Osteoblast (primary cell): ENCODE measurements at regions not wholly inside any gene's neighbourhood (a gene's known extent, or its start where the extent isn't known, plus 50 kb on each side); places are given as distances from the start of the nearest gene placed in this dataset.

Source experiments
- DNase-seq: peaks from one replicate; pipeline ENCODE4 v3.0.0; 2011; ENCODE audit warnings: low spot score, mixed read lengths; ENCODE audit not compliant: insufficient read length; ENCODE audit errors: missing footprints
- H2AFZ ChIP-seq: 2 replicates; pipeline ENCODE4 v1.6.0; 2011; ENCODE audit warnings: mild to moderate bottlenecking, low read length
- H3K27ac ChIP-seq: 2 replicates; pipeline ENCODE4 v1.5.1; 2011; ENCODE audit warnings: mild to moderate bottlenecking, low read depth, low read length, moderate library complexity
- H3K27me3 ChIP-seq: 2 replicates; pipeline ENCODE4 v1.6.0; 2012; ENCODE audit warnings: mild to moderate bottlenecking, control low read depth, inconsistent platforms, low read length, moderate library complexity; ENCODE audit not compliant: insufficient read depth
- H3K36me3 ChIP-seq: 2 replicates; pipeline ENCODE4 v1.5.1; 2011; ENCODE audit warnings: mild to moderate bottlenecking, low read length, control low read depth, moderate library complexity; ENCODE audit not compliant: insufficient read depth
- H3K4me1 ChIP-seq: 2 replicates; pipeline ENCODE4 v1.5.1; 2011; ENCODE audit warnings: mild to moderate bottlenecking, low read length, control low read depth, moderate library complexity; ENCODE audit not compliant: insufficient read depth
- H3K4me2 ChIP-seq: 2 replicates; pipeline ENCODE4 v1.6.0; 2011; ENCODE audit warnings: mild to moderate bottlenecking, low read length; ENCODE audit not compliant: insufficient read depth
- H3K4me3 ChIP-seq: fragments of 200-600 bp; sonication (generic); 3 replicates; pipeline ENCODE4 v1.5.1; 2012; ENCODE audit warnings: mild to moderate bottlenecking, low read length, inconsistent platforms; ENCODE audit not compliant: insufficient read depth
- H3K79me2 ChIP-seq: 2 replicates; pipeline ENCODE4 v1.6.0; 2012; ENCODE audit warnings: mild to moderate bottlenecking, low read length, control low read depth, inconsistent platforms; ENCODE audit not compliant: insufficient read depth
- H3K9me3 ChIP-seq: 2 replicates; pipeline ENCODE4 v1.5.1; 2011; ENCODE audit warnings: low read depth, low read length, control low read depth
- H4K20me1 ChIP-seq: 2 replicates; pipeline ENCODE4 v1.6.0; 2012; ENCODE audit warnings: mild to moderate bottlenecking, low read length, control low read depth; ENCODE audit not compliant: insufficient read depth
- CTCF ChIP-seq: IDR thresholded peaks from 2 replicates; pipeline ENCODE4 v1.5.1; 2011; ENCODE audit warnings: mild to moderate bottlenecking, low read depth, low read length, moderate library complexity; ENCODE audit errors: extremely low read depth

- peak; percentile 6 for TF ChIP-seq CTCF
- no peaks in the 10 kb centered on the region for H3K9me3 ChIP-seq
- no peaks in the 10 kb centered on the region for H4K20me1 ChIP-seq
- no peaks in the 10 kb centered on the region for H3K79me2 ChIP-seq
- H3K36me3 ChIP-seq: no peaks in the 10 kb centered on the region
- H3K27me3 ChIP-seq: no peaks in the 10 kb centered on the region
- H3K4me2 ChIP-seq: no peak overlapping the region
- H3K4me3 ChIP-seq: no peak overlapping the region
- no peaks in the 10 kb centered on the region for H3K4me1 ChIP-seq
- H2AFZ ChIP-seq: no peak overlapping the region
- no peak overlapping the region for H3K27ac ChIP-seq
- no peak for DNase-seq
These were observed 132.6 kb upstream of the IRX4 start for GRCh38 chr5:2015124-2015848.

GRCh38 chr5:2014058-2014610 lies 131.4 kb upstream of the IRX4 start:
- no peak overlapping the region for H2AFZ ChIP-seq
- H3K4me3 ChIP-seq: no peak overlapping the region
- no peaks in the 10 kb centered on the region for H3K27me3 ChIP-seq
- no peak overlapping the region for H3K27ac ChIP-seq
- no peaks in the 10 kb centered on the region for H3K36me3 ChIP-seq
- DNase-seq: no peak
- no peak overlapping the region for H3K4me2 ChIP-seq
- H3K4me1 ChIP-seq: no peaks in the 10 kb centered on the region
- no peaks in the 10 kb centered on the region for H4K20me1 ChIP-seq
- H3K9me3 ChIP-seq: no peaks in the 10 kb centered on the region
- TF ChIP-seq CTCF: no peak
- H3K79me2 ChIP-seq: no peaks in the 10 kb centered on the region

- Histone ChIP-seq H4K20me1 (no peaks in the 10 kb centered on the region), H2AFZ (no peak overlapping the region), H3K4me2 (no peak overlapping the region), H3K4me3 (no peak overlapping the region), H3K27ac (no peak overlapping the region), H3K36me3 (no peaks in the 10 kb centered on the region), H3K9me3 (no peaks in the 10 kb centered on the region), H3K79me2 (no peaks in the 10 kb centered on the region), H3K27me3 (no peaks in the 10 kb centered on the region), H3K4me1 (no peaks in the 10 kb centered on the region)
- no peak for TF ChIP-seq CTCF
- no peak for DNase-seq
These were observed 130.8 kb upstream of the IRX4 start for GRCh38 chr5:2013301-2014057.

GRCh38 chr5:2012885-2013284 lies 130.2 kb upstream of the IRX4 start:
- no peak overlapping the region for H2AFZ ChIP-seq
- no peak for DNase-seq
- no peaks in the 10 kb centered on the region for H3K27me3 ChIP-seq
- H3K36me3 ChIP-seq: no peaks in the 10 kb centered on the region
- TF ChIP-seq CTCF: no peak
- H3K9me3 ChIP-seq: no peaks in the 10 kb centered on the region
- no peak overlapping the region for H3K4me2 ChIP-seq
- no peaks in the 10 kb centered on the region for H3K4me1 ChIP-seq
- no peak overlapping the region for H3K27ac ChIP-seq
- H3K4me3 ChIP-seq: no peak overlapping the region
- H4K20me1 ChIP-seq: no peaks in the 10 kb centered on the region
- H3K79me2 ChIP-seq: no peaks in the 10 kb centered on the region
